GM19240 (cell line): ENCODE measurements at regions not wholly inside any gene's neighbourhood (a gene's known extent, or its start where the extent isn't known, plus 50 kb on each side); places are given as distances from the start of the nearest gene placed in this dataset.

Experiments
- DNase-seq: peaks from one replicate; pipeline ENCODE4 v3.0.0; 2011; ENCODE audit warnings: low spot score; ENCODE audit not compliant: insufficient read length

DNA sequence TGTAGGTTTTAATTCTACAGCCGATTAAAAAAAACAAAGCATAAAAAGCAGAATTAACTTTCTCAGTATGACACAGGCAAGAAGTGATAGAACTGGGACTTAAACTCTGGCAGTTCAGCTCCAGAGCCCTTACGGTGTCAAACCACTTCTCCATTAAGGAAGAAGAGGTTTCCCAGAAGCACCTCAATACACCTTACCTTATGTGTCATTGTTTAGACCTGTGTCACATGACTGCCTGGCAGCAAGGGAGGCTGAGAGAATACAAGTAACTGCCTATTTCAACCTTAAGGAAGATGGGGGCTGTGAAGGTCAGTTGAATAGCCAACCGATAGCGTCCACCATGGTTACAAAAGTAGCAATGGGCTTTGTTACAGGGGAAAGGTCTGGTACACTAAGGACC, 54.6 kb upstream of the ARHGAP5 start:
- DNase-seq, result no peak

GRCh38 chr14:32022938-32023466, 54.1 kb upstream of the ARHGAP5 start:
- DNase-seq, result no peak

GRCh38 chr14:32023540-32023939, 53.6 kb upstream of the ARHGAP5 start:
- DNase-seq, result no peak

DNA sequence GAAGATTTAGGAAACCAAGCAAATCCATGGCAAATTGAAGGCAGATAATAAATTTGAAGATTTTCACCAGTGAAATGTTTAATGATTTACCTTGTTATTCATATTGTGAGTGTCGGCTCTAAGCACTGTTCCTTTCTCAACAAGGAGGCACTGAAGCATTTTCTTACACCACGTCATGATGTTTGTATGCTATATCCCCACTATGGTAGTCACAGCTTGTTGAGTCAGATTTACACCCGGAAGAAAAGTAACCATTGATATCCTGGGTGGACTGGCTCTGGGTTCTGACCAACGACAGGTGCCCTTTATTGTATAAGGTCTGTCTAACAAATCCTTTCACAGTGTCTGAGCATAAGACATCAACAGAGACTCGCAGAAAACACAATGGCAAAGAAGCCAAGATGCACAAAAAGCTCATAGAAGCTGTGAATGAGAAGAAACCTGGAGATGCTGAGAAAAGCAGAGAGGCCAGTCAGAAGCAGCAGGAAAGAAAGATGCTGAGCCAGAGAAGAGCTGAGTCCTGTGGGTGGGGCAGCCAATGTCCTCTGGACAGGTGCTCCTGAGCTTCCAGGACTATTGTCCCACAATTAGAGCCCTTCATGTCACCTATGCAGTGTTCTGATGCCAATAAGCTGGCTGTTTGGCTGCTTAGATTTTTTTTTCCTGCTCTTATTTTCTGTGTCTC, 49.7 kb upstream of the ARHGAP5 start:
- no peak for DNase-seq
